GM12878 (cell line): ENCODE measurements at regions not wholly inside any gene's neighbourhood (a gene's known extent, or its start where the extent isn't known, plus 50 kb on each side); places are given as distances from the start of the nearest gene placed in this dataset.

Experiments
- ATAC-seq: fragments of 200-7000 bp; cut with Tn5 transposase; 3 replicates; pipeline ENCODE4 v1.9.1; 2020; ENCODE audit warnings: mild to moderate bottlenecking, moderate library complexity
- BruUV-seq: library from RNA; stranded (reverse); fragments of 400-500 nt; replicated peaks from 2 replicates; lab custom pipeline; 2021; lab: Mats Ljungman, UMichigan
- CTCF ChIA-PET: fragments of 300-600 bp; sonication (Branson Sonifier 250); formaldehyde crosslinking; extraction: SDS; loops from one replicate; lab custom pipeline; 2021; ENCODE audit warnings: inconsistent platforms; lab: Yijun Ruan, JAX
- POLR2A ChIA-PET: fragments of 350-600 bp; formaldehyde crosslinking; extraction: SDS; loops from one replicate; lab custom pipeline; 2021; ENCODE audit warnings: inconsistent platforms; lab: Charles Lee
- RAD21 ChIA-PET: fragments of 300-600 bp; sonication (Branson Sonifier 250); formaldehyde crosslinking; loops from one replicate; lab custom pipeline; 2023; ENCODE audit warnings: antibody characterized with exemption; ENCODE audit not compliant: unreplicated experiment; lab: Charles Lee
- SMC1A ChIA-PET: fragments of 300-600 bp; sonication (Branson Sonifier 250); formaldehyde crosslinking; loops from one replicate; lab custom pipeline; 2023; ENCODE audit not compliant: unreplicated experiment, uncharacterized antibody; lab: Charles Lee
- DNase-seq: peaks from one replicate; pipeline ENCODE4 v3.0.0-alpha.2; 2011; ENCODE audit warnings: low read depth, low spot score
- FAIRE-seq: peaks from 3 replicates; lab custom pipeline; 2011; peaks lifted over from hg19 to GRCh38; lab: Jason Lieb, UNC
- H2AFZ ChIP-seq: 2 replicates; pipeline ENCODE4 v1.6.0; 2011; ENCODE audit warnings: low read depth, low read length, control low read depth; ENCODE audit not compliant: control insufficient read depth
- H3K27ac ChIP-seq: 2 replicates; pipeline ENCODE4 v1.5.1; 2011; ENCODE audit warnings: control low read depth; ENCODE audit not compliant: control insufficient read depth, insufficient read depth
- H3K27me3 ChIP-seq, 2 experiments: replicated peaks in 1 of 2; 2 replicates each; pipeline versions ENCODE4 v1.6.0 to v1.6.1; 2011; ENCODE audit warnings: low read length in 1 of 2; ENCODE audit not compliant: control insufficient read depth in 2 of 2, insufficient read depth in 2 of 2
- H3K36me3 ChIP-seq, 2 experiments: 2 replicates each; pipeline ENCODE4 v1.5.1; 2011; ENCODE audit warnings: low read length in 1 of 2; ENCODE audit not compliant: control insufficient read depth in 2 of 2, insufficient read depth in 2 of 2
- H3K4me1 ChIP-seq: 2 replicates; pipeline ENCODE4 v1.6.1; 2011; ENCODE audit warnings: mild to moderate bottlenecking, low read length, moderate library complexity, mixed read lengths; ENCODE audit not compliant: control insufficient read depth, insufficient read depth
- H3K4me2 ChIP-seq: 2 replicates; pipeline ENCODE4 v1.6.0; 2011; ENCODE audit warnings: control low read depth; ENCODE audit not compliant: control insufficient read depth, insufficient read depth
- H3K4me3 ChIP-seq: fragments of 200-600 bp; sonication (generic); 2 replicates; pipeline ENCODE4 v1.5.1; 2016
- H3K79me2 ChIP-seq: 2 replicates; pipeline ENCODE4 v1.6.0; 2011; ENCODE audit warnings: low read length; ENCODE audit not compliant: control insufficient read depth, insufficient read depth
- H3K9ac ChIP-seq: 2 replicates; pipeline ENCODE4 v1.8.0; 2011; ENCODE audit warnings: low read length, control low read depth, mixed read lengths; ENCODE audit not compliant: control insufficient read depth, insufficient read depth
- H3K9me3 ChIP-seq: replicated peaks from 3 replicates; pipeline ENCODE4 v1.5.1; 2011; ENCODE audit warnings: mild to moderate bottlenecking, low read length; ENCODE audit not compliant: control insufficient read depth, insufficient read depth
- H4K20me1 ChIP-seq: 2 replicates; pipeline ENCODE4 v1.6.0; 2011; ENCODE audit not compliant: control insufficient read depth, insufficient read depth
- CHD2 ChIP-seq: IDR thresholded peaks from 2 replicates; pipeline ENCODE4 v1.6.1; 2011; ENCODE audit warnings: low read depth, low read length, improper control_type of control experiment, borderline replicate concordance
- FOXK2 ChIP-seq: fragments of 450-650 bp; IDR thresholded peaks from 2 replicates; pipeline ENCODE4 v1.6.1; 2017; ENCODE audit warnings: mild to moderate bottlenecking, moderate library complexity
- JUND ChIP-seq: IDR thresholded peaks from 2 replicates; pipeline ENCODE4 v1.6.1; 2012; ENCODE audit warnings: low read depth, mild to moderate bottlenecking, low read length, improper control_type of control experiment, moderate library complexity
- KLF5 ChIP-seq: fragments of 450-650 bp; IDR thresholded peaks from 2 replicates; pipeline ENCODE4 v1.6.1; 2014; ENCODE audit warnings: mild to moderate bottlenecking; ENCODE audit not compliant: partially characterized antibody
- NFIC ChIP-seq: IDR thresholded peaks from 2 replicates; pipeline ENCODE4 v1.6.1; 2012; ENCODE audit warnings: low read depth, mild to moderate bottlenecking, inconsistent platforms, low read length, moderate library complexity
- PAX8 ChIP-seq: fragments of 450-650 bp; IDR thresholded peaks from 2 replicates; pipeline ENCODE4 v1.6.1; 2017; ENCODE audit warnings: mild to moderate bottlenecking, moderate library complexity
- RUNX3 ChIP-seq: IDR thresholded peaks from 2 replicates; pipeline ENCODE4 v1.6.1; 2012; ENCODE audit warnings: low read length, inconsistent platforms
- SIN3A ChIP-seq: IDR thresholded peaks from 2 replicates; pipeline ENCODE4 v1.6.1; 2012; ENCODE audit warnings: low read depth, low read length, improper control_type of control experiment
- SMC3 ChIP-seq: IDR thresholded peaks from 2 replicates; pipeline ENCODE4 v1.6.1; 2011; ENCODE audit warnings: low read length, improper control_type of control experiment, borderline replicate concordance
- SP1 ChIP-seq: IDR thresholded peaks from one replicate; pipeline ENCODE4 v1.6.1; 2011; ENCODE audit warnings: low read depth, low read length
- SPI1 ChIP-seq: IDR thresholded peaks from 2 replicates; pipeline ENCODE4 v1.6.1; 2011; ENCODE audit warnings: low read depth, mild to moderate bottlenecking, low read length, moderate library complexity, borderline replicate concordance; ENCODE audit not compliant: insufficient read depth
- TCF3 ChIP-seq: IDR thresholded peaks from 2 replicates; pipeline ENCODE4 v1.6.1; 2012; ENCODE audit warnings: low read depth, mild to moderate bottlenecking, low read length, borderline replicate concordance; ENCODE audit not compliant: insufficient read depth
- YY1 ChIP-seq: IDR thresholded peaks from 2 replicates; pipeline ENCODE4 v1.6.1; 2011; ENCODE audit warnings: low read depth, mild to moderate bottlenecking, low read length
- ZNF384 ChIP-seq: IDR thresholded peaks from 2 replicates; pipeline ENCODE4 v1.6.1; 2012; ENCODE audit warnings: low read depth, mild to moderate bottlenecking, low read length, improper control_type of control experiment, borderline replicate concordance
- ZZZ3 ChIP-seq: IDR thresholded peaks from 2 replicates; pipeline ENCODE4 v1.6.1; 2011; ENCODE audit warnings: low read depth; ENCODE audit not compliant: control insufficient read depth, insufficient read length
- WGBS: methylation state at CpG from one replicate; pipeline ENCODE4 v1.1.6; 2016; ENCODE audit warnings: low lambda C conversion rate; ENCODE audit not compliant: insufficient replicate concordance, insufficient coverage; ENCODE audit errors: missing lambda C conversion rate; 5-methylcytosine and 5-hydroxymethylcytosine counted together
- in situ Hi-C: fragments of 300-500 bp; cut with MboI; formaldehyde crosslinking; loops from 9 replicates; pipeline ENCODE4 v1.14.3; 2018; ENCODE audit warnings: mixed read lengths
- intact Hi-C: fragments of 100-400 bp; cut with micrococcal nuclease; formaldehyde crosslinking; loops from one replicate; pipeline ENCODE4 v1.14.2; 2022; ENCODE audit not compliant: unreplicated experiment
- TF ChIP-seq, protein P1 (sequence below): IDR thresholded peaks from 2 replicates; pipeline ENCODE4 v1.6.1; 2011; ENCODE audit warnings: borderline replicate concordance, low read depth, mild to moderate bottlenecking, moderate library complexity, mixed read lengths, low read length; ENCODE audit not compliant: insufficient read depth; ENCODE audit errors: extremely low read length
- TF ChIP-seq, protein P2 (sequence below): fragments of 450-650 bp; IDR thresholded peaks from 2 replicates; pipeline ENCODE4 v1.6.1; 2017; ENCODE audit warnings: borderline replicate concordance

DNA sequence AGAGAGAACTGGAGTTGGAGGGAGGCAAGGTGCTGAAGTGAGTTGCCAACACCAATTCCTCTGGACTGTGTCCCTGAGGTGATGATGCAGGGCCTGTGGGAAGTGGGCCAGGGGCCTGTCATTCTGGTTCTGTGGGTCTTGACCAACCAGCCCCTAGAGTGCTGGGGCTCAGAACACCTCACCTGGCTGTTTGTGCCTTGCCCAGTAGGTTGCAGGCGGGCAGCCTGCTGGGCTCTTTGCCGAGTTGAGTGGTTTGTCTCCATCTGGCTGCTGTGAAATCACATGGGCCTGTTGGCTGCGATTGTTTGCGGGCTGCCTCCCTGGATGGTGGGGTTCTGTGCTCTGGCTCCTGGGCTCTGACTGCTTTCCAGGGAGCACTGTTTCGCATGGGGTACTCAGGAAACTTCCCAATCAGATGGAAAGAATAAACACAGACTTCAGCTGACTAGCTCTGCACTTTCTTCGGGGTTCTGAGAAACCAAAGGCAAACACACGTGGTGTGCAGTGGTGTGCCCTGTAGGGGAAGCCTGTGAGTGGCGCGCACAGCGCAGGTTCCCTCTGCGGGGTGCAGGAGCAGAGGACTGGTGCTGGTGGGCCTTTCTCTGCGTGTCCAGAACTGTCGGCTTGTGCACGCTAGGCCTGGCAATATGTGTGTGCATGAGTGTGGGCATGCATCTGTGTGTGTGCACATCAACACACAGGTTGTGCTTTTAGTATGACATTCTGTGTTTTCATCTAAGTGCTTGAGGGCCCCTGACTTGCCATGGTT, 95.1 kb downstream of the RHOU start:
- 0 out of 4 replicates have a peak, but pooled peaks cover 0 to 5% of the 10 kb centered on the region in 2 experiments for H3K27me3 ChIP-seq
- SMC1A ChIA-PET: interaction anchor here (1.0 to 2.6 kb wide), 4 partner anchors 11 to 63 kb away, joined by 3 to 11 read pairs (median 4); no protein-coding TSS in a partner anchor
- no peaks in the 10 kb centered on the region for H3K36me3 ChIP-seq
- H3K27ac ChIP-seq: no peak overlapping the region
- no peak overlapping the region for H3K4me3 ChIP-seq
- CTCF ChIA-PET: interaction anchor here (1.0 to 1.2 kb wide), 2 partner anchors 12 to 19 kb away, joined by 4 to 5 read pairs; no protein-coding TSS in a partner anchor
- H3K9ac ChIP-seq: no peak overlapping the region
- no peak for TF ChIP-seq KLF5
- TF ChIP-seq, protein P1, sequence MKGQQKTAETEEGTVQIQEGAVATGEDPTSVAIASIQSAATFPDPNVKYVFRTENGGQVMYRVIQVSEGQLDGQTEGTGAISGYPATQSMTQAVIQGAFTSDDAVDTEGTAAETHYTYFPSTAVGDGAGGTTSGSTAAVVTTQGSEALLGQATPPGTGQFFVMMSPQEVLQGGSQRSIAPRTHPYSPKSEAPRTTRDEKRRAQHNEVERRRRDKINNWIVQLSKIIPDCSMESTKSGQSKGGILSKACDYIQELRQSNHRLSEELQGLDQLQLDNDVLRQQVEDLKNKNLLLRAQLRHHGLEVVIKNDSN: no peak
- no peak for TF ChIP-seq NFIC
- TF ChIP-seq FOXK2: no peak
- no peak for TF ChIP-seq TCF3
- TF ChIP-seq YY1: no peak
- TF ChIP-seq SIN3A: no peak
- TF ChIP-seq RUNX3: no peak
- TF ChIP-seq PAX8: no peak
- TF ChIP-seq, protein P2, sequence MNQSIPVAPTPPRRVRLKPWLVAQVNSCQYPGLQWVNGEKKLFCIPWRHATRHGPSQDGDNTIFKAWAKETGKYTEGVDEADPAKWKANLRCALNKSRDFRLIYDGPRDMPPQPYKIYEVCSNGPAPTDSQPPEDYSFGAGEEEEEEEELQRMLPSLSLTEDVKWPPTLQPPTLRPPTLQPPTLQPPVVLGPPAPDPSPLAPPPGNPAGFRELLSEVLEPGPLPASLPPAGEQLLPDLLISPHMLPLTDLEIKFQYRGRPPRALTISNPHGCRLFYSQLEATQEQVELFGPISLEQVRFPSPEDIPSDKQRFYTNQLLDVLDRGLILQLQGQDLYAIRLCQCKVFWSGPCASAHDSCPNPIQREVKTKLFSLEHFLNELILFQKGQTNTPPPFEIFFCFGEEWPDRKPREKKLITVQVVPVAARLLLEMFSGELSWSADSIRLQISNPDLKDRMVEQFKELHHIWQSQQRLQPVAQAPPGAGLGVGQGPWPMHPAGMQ: no peak
- TF ChIP-seq ZNF384: no peak
- no peak for TF ChIP-seq SMC3
- TF ChIP-seq JUND: no peak
- no peak for TF ChIP-seq SP1
- TF ChIP-seq ZZZ3: no peak
- TF ChIP-seq SPI1: no peak
- no peak for TF ChIP-seq CHD2
- H3K9me3 ChIP-seq: no peaks in the 10 kb centered on the region; the same call in 2 of the 3 replicates
- WGBS: 78% methylated on average over 14 of the region's 14 CpGs
- intact Hi-C loops (loop anchor here (2.0 kb wide), 1 partner anchor 36 kb away; no protein-coding TSS in a partner anchor), in situ Hi-C loops (no loop called here)
- no peaks in the 10 kb centered on the region for H4K20me1 ChIP-seq
- H3K4me2 ChIP-seq: no peak overlapping the region
- POLR2A ChIA-PET: no interaction called here
- BruUV-seq: no TSS peak
- DNase-seq (no peak), ATAC-seq (peak; percentile 11), FAIRE-seq (no peak)
- no peaks in the 10 kb centered on the region for H3K79me2 ChIP-seq
- RAD21 ChIA-PET: interaction anchor here (2.9 kb wide), 1 partner anchor 19 kb away, joined by 18 read pairs; no protein-coding TSS in a partner anchor
- H2AFZ ChIP-seq: no peak overlapping the region
- peaks cover 4% of the 10 kb centered on the region for H3K4me1 ChIP-seq
